ENCODE measurements at regions not wholly inside any gene's neighbourhood (a gene's known extent, or its start where the extent isn't known, plus 50 kb on each side); places are given as distances from the start of the nearest gene placed in this dataset.

DNA sequence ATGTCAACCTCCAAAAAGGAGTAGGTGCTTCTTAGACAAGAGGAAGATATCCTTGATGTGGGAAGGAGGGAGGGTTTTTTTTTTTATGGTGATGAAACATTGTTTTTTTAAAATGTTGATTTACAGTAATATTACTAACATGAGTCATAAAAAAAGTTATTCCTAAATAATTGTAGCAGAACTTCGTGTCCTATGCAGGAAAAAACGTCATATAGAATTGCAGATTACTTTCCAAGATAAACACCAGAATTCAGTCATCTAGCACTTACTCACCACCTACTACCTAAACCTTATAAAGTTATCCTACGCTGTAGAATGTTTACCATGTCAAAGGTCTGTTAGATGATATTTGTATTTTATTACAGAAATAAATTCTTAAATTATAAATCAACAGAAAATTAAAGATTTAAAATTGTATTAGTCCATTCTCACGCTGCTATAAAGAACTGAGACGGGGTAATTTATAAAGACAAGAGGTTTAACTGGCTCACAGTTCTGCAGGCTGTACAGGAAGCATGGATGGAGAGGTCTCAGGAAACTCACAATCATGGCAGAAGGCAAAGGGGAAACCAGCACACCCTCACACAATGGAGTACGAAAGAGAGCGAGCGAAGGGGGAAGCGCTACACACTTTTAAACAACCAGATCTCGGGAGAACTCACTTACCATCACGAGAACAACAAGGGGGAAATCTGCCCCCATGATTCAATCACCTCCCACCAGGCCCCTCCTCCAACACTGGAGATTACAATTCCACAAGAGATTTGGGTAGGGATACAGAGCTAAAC is 105.2 kb upstream of the NEBL start:
- no peak for TF ChIP-seq EP300 (IDR thresholded peaks at IDR 0.05; ENCODE audit: borderline replicate concordance in 1 of 2, low read depth in 2 of 2, low read length in 2 of 2)
- TF ChIP-seq, protein P1, sequence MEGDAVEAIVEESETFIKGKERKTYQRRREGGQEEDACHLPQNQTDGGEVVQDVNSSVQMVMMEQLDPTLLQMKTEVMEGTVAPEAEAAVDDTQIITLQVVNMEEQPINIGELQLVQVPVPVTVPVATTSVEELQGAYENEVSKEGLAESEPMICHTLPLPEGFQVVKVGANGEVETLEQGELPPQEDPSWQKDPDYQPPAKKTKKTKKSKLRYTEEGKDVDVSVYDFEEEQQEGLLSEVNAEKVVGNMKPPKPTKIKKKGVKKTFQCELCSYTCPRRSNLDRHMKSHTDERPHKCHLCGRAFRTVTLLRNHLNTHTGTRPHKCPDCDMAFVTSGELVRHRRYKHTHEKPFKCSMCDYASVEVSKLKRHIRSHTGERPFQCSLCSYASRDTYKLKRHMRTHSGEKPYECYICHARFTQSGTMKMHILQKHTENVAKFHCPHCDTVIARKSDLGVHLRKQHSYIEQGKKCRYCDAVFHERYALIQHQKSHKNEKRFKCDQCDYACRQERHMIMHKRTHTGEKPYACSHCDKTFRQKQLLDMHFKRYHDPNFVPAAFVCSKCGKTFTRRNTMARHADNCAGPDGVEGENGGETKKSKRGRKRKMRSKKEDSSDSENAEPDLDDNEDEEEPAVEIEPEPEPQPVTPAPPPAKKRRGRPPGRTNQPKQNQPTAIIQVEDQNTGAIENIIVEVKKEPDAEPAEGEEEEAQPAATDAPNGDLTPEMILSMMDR (IDR thresholded peaks at IDR 0.05; ENCODE audit: control extremely low read depth in 1 of 3, insufficient read depth in 1 of 3, low read depth in 1 of 3, low read length in 3 of 3): no peak
- TF ChIP-seq, protein P2, sequence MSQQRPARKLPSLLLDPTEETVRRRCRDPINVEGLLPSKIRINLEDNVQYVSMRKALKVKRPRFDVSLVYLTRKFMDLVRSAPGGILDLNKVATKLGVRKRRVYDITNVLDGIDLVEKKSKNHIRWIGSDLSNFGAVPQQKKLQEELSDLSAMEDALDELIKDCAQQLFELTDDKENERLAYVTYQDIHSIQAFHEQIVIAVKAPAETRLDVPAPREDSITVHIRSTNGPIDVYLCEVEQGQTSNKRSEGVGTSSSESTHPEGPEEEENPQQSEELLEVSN (IDR thresholded peaks at IDR 0.05): no peak
- no peak for TF ChIP-seq EZH2 (IDR thresholded peaks at IDR 0.05; ENCODE audit: low read depth, low read length, severe bottlenecking)
- TF ChIP-seq CBX5 (IDR thresholded peaks at IDR 0.05; ENCODE audit: low read depth, low read length): no peak
- no peak for TF ChIP-seq POLR2A (IDR thresholded peaks at IDR 0.05; ENCODE audit: control extremely low read depth in 1 of 2, low read depth in 2 of 2, low read length in 2 of 2)
- TF ChIP-seq CREB1 (IDR thresholded peaks at IDR 0.05): no peak
- TF ChIP-seq MAFK (IDR thresholded peaks at IDR 0.05; ENCODE audit: low read depth, low read length): no peak
- TF ChIP-seq, protein P3, sequence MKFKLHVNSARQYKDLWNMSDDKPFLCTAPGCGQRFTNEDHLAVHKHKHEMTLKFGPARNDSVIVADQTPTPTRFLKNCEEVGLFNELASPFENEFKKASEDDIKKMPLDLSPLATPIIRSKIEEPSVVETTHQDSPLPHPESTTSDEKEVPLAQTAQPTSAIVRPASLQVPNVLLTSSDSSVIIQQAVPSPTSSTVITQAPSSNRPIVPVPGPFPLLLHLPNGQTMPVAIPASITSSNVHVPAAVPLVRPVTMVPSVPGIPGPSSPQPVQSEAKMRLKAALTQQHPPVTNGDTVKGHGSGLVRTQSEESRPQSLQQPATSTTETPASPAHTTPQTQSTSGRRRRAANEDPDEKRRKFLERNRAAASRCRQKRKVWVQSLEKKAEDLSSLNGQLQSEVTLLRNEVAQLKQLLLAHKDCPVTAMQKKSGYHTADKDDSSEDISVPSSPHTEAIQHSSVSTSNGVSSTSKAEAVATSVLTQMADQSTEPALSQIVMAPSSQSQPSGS (IDR thresholded peaks at IDR 0.05; ENCODE audit: low read length): no peak
- TF ChIP-seq, protein P4, sequence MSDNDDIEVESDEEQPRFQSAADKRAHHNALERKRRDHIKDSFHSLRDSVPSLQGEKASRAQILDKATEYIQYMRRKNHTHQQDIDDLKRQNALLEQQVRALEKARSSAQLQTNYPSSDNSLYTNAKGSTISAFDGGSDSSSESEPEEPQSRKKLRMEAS (IDR thresholded peaks at IDR 0.05): no peak
- TF ChIP-seq SIN3A (conservative IDR thresholded peaks at IDR 0.05 in 1 of 2, IDR thresholded peaks at IDR 0.05 in 1 of 2; ENCODE audit: low read depth in 1 of 2, low read length in 2 of 2): no peak
